NOMO-1 (cell line): ENCODE measurements at regions not wholly inside any gene's neighbourhood (a gene's known extent, or its start where the extent isn't known, plus 50 kb on each side); places are given as distances from the start of the nearest gene placed in this dataset.

Source experiments
- DNase-seq, 2 experiments: peaks; one replicate each; lab custom pipeline; 2025; ENCODE audit not compliant: unreplicated experiment in 2 of 2; lab: John Stamatoyannopoulos, UW

DNA sequence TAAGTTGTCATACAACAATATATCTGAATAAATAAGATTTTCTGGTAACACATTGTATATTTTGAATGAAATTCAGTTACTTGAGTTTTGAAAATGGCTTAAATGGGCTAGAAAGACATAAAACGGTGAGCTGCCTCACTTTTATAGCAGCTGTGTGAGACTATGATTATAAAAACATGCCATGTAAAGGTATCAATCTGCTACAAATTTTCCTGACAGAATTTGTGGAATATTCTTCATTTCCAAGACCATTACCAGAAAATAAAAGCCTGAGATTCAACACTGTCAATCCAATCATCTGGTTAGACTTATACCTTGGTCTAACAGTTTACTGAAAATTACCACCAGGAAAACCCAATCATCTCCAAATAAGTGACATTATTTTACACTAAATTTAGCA, 181.1 kb downstream of the SPCS3 start:
- DNase-seq: no peak

DNA sequence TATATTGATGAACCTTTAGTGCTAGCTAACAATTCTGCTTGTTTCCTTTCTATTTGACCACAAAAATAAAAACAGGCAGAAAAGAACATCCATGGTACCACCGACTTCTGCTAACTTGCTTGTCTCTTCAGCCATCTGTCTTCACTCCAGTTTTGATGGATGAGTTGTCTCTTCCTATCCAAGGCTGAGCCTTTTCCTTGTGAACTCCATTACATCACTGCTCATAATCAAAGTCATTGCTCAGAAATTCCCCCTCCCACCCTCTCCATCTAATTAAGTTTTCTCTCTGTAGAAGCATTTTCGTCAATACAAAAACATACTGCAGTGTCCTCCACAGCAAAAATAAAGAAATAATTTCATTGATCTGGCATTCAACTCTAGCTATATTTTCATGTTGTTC, 184.4 kb downstream of the SPCS3 start:
- no peak for DNase-seq

DNA sequence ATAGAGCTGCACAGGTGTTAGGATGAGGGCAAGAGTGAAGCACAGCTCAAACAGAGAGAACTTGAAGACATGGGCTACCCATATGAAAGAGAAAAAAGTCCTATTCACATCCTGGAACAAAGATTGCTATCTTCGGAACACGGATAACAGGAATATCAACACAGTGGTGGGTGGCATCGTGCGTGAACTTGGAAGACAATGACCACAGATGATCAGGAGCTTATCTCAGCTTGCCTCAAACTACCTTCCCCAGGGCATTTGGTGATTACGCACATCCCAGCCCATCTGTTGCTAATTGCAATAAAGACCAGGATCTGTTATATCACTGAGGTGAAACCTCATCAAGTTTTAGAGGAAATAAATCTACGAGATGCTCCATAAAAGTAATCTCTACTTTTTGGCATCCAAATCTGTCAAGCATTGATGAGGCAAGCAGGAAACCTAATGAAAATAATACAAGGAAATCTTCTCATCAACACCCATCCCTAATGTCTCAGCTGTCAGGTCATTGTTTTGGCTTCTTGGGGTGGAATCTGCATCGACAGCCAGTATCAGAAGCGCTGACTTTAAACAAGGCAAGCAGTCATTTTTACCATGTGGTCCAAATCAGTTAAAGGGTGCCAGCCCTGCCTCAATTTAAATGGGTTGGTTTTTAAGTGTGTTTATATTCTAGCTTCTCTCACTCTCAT, 188.2 kb downstream of the SPCS3 start:
- no peak for DNase-seq

DNA sequence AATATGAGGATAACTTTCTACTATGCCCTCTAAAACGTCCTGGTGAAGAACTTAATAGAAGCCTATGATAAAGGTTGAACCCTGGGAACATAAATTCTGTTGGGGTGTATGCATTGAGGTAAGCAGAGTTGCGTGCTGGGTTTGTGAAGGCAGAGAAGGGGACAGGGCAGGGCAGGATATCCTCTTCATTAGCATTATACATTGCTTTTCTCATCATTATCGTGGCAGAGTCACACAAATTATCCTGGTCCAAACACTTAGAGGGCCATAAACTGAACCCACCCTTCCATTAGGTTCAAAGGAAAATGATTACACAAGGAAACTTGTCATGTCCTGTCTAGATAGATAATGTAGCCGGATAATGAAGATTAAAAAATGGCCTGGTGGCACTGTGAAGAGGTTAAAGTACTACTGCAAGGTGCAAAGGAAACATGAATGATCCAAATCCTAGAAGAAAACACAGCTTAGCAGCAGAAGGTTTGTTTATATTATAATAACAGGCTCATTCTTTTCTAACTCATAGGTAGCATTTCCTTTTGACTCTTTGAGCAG, 189.1 kb downstream of the SPCS3 start:
- no peak for DNase-seq

DNA sequence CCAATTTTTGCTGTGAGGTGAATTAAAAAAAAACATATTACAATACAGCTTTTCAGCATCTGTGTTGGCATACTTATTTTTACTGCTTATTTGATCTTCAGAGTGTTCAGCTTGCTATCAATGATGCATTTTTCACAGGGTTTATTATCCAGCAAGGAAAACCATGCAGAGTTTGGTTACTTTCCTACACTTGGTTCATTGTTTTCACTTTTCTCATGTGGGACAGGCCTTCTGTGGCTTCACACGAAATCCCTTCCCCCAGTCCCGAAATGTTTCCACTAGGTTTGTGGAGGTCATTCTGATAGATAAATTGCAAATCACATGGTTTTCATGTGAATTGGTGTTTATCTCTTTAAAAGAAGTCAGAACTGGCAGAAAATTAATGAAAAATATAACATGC, 205.8 kb downstream of the SPCS3 start:
- no peak for DNase-seq

DNA sequence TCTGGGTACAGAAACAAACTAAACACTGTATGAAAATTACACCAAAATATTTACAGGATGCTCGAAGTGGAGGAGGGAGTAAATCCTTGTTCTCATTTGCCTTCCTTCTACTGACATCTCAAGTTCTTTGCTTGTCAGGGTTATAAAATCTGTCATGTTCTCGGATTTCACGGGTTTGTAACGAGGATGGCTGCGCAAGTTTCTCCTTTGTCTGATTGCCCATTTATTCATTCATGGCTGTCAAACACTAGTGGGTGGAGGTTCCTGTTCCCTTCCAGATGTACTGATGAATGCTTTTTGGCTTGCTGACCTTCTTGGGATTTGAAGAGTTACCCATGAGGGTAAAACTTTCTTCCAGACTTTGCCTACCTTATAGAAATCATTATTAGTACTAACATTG, 206.9 kb downstream of the SPCS3 start:
- no peak for DNase-seq

DNA sequence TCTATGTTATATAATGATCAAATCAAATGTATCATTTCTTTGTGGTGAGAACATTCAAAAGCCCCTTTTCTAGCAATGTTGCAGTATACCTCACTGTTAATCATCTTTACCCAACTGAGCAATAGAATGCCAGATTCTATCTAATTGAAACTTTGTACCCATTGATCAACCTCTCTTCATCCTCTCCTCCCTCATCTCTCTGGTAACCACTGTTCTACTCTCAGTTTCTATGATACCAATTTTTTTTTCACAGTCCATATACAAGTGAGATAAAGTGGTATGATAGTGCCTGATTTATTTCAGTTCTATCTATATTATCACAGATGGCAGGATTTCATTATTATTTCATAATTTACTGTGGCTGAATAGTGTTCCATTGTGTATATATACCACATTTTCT, 209.8 kb downstream of the SPCS3 start:
- DNase-seq: no peak

DNA sequence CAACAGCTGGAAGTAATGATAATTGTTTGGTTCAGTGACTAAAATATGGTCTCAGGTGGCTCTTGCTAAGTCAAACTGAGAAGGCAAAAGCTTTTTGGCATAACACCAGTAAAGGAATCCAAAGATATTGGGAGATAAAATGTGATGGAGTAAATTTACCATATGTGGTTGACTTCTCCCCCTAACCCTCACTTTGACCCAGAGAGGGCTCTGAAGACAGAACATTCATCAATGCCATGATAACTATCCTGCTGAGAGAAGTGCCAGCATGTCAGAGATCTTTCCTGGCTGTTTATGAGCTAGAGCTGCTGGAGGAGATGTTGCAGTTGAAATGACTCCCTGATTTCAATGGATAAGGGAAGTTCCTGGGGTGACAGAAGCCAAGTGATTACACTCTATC, 213.4 kb downstream of the SPCS3 start:
- no peak for DNase-seq

DNA sequence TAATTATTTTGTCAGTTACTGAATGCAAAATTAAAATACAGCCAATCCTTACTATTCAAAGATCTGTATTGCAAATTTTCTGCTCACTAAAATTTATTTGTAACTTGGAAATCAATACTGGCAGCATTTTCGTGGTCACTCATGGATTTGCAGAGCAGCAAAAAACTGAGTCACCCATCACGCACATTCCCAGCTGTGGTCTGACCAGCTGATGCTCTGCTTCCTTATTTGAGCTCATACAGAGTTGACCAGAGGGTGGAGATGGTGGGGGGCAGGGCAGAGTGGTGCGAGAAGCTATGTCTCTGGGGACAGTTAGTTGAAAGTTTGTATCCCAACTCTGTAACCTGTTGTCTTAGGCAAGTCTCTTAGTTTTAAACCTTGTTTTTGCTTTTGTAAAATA, 214.8 kb downstream of the SPCS3 start:
- peak; percentile 23 to 49 for DNase-seq

DNA sequence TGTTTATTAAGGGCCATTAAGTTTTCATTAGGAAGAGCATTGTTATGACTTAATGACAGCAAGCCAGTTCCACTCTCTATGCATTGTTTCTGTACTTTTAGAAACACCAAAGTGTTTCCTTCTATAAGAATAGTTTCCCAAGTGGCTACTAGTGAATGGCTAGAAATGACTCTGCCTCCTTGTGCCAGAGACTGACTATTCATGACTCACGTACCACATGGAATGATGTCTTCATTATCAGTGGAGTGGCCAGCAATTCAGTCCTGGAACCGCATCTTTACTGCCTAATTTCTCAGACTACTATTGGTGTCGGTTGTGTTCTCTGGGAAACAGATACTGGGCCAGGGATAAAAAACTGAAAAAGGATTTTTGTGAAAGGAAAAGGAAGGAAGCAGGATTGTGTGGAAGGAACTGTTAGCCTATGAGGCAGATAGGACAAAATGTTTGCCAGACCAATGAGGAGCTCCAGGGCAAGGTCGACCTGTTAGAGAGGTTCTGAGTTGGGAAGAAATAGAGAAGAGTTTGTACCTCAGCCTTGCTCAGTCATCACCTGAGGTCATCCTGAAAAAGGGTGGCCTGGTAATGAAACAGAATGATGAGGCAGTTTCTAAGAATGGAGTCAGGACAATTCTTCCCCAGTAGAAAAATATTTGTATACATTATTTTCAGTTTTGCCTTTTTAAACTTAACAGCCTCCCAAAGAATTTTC, 218.6 kb downstream of the SPCS3 start:
- DNase-seq: no peak

DNA sequence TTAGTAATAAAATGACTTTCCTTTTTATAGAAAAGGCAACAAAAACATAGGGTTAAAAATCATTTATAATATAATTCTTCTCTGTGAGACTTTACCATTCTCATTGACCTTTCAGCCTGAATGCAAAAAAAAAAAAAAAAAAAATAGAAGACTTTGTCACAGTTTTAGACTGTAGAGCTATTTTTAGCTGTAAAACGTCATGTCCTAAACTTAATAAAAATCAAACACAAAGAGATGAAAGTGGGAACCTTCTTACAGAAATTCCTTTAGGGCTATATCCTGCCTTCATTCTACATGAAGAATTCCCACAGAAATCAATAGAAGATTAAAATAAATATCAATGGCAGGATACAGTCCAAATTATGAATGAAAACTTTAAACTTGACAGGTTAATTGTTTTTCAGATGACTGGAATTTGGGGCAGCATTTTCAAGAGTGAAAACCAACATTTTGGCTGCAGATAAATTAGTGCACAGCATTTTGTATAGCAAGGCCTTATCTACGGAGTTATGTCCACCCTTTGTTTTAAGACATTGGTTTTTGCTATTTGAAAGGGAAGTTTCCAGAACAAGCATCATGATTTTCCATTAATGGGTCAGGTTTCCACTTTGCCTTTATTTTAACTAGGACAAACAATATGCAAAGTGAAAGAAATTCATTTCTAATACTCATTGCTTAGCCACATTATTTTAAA, 219.5 kb downstream of the SPCS3 start:
- no peak for DNase-seq

DNA sequence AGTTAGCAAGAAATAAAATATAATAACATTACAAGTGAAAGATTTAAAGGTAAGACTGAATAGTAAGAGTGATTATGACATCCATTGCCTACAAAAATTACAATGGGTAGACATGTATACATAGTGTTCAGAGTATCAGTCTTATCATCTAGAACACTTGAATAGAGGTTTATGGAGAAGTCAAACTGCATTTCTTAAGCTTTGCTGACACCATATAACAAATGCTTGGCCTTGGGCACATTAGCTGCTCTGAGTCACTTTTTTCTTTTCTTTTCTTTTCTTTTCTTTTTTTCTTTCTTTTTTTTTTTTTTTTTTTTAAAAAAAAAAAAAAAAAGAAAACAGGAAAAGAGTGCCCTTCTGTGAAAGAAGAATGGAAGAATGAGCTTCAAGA, 220.0 kb downstream of the SPCS3 start:
- no peak for DNase-seq

DNA sequence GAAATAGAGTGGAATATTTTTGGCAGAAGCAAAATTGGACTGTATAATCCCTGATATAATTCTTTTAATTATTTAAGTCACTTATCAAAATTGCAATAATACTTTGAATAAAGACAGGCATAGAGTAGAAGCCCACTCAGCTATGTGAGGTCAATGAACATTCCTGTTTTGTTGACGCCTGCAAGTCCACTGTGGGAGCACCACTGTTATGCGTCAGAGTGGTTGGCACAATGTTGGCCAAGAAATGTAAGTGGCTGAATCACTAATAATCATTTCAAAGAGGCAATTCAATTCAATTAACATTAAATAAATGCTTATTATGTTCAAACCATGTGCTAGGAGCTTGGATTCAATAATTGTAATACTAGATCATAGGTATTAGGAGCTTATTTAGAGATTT, 221.0 kb downstream of the SPCS3 start:
- DNase-seq: no peak

DNA sequence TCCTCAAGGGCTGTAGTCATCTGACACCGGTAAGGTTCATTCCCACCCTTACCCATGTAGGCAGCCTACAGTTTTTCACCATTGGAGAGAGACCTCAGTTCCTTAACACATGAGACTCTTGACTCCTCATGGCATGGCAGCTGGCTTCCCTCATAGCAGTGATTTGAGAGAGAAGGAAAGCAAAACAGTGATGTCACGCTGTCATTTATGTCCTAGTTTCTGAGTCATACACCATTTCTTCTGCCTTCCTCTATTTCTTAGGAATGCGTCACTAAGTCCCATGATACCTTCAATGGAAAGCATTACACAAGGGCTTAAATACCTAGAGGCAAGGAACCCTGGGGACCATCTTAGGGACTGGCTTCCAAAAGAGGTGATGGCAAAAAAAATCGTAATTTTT, 226.1 kb downstream of the SPCS3 start:
- DNase-seq: no peak

DNA sequence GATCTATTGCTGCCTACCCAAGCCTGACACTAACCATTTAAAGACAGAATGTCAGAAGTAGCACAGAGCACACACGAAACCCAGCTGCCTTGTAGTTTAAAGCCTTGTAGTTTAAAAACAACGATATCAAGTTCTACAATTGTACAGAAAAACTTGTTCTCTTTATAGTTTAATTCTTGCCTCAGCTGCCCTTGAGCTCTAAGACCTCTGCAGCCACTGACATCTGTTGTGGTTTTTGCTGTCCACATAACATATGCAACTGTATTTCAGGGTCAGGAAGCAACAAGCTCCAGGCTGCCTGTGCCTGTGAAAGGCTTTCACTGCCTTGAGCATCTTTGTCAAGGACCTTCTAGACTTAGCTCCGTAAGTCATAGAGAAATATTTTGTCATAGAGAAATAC, 227.2 kb downstream of the SPCS3 start:
- peak in 1 of 2 experiments; percentile 15 for DNase-seq

DNA sequence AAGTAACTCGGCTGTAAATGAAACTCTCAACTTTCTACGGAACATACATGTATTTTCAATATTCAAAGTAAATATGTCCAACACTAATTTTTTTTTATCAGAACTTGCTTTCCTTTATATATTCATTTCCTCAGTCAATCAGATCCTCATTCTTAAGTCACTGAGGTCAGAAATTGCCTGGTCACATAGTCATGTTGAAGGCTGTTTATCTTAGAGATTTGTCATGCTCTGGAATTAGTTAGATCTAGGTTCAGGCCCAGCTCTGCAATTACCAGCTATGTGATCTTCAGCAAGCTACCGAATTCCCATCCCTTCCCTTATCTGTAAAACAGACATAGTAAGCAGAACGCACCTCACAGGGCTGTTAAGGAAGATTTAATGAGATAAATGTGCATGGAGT, 228.8 kb downstream of the SPCS3 start:
- DNase-seq: no peak

DNA sequence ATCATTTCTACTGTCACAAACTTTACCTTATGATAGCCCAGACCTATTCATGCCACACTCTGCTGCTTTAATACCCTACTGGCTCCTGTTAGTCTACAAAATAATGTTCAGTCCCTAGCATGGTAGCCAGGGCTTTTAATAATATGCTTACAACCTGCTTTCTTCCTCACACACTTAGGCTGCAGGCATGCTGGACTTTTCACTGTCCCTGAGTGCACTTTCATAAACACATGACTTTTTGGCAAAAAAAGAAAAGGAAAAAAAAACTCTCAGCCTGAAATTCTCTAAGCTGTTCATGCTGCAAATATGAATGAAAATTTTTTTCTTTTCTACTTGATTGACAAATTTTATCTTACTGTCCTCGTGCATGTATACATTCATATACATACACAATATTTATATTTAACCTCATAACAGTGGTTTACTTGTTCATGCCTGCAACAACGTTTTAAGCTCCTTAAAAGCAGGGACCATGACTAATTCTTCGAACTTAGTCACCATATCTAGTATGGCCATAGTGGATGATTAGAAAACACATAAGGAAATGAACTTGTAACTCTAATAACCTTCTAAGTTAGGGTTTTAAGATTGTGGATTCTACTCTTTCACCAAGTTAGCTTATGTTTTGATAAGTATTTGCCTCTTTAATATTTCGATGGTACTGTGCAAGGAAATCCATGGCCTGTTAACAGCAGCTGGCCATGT, 229.5 kb downstream of the SPCS3 start:
- DNase-seq: no peak

DNA sequence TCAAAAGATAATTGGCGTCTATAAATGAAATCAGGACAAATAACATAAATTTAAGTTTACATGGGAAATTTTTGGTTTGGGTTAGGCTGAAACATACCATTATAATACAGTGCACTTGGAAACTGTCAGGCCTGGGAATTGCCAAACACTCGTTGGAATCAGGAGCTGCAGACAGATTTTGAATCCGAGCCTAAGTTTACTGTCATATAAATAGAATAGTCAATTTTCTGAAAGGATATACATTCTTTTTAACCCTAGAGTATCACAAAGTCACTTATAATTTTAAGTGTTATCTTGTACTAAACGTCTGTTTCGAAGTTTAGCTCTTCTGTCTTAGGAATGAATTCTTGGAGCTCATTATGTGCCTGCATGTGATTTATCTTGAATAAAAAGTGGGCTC, 234.1 kb downstream of the VEGFC start:
- DNase-seq: no peak

DNA sequence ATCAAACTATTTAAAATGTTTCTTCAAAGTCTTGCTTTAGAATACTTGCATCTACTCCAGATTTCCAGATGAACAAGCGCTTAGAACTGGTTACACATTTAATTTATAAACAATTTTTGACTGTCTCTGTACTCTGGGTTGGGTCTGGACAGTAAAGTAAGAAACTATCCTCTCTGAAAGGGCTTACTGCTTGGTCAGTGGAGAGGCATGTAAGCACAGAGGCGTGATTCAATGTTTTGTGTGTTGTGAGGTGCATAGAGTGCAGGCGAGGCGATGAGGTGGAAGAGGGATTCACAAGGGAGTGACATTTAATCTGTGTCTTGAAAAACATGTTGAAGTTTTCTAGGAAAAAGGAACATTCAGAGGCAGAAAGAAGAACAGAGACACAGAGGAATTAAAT, 231.4 kb downstream of the VEGFC start:
- DNase-seq: no peak

DNA sequence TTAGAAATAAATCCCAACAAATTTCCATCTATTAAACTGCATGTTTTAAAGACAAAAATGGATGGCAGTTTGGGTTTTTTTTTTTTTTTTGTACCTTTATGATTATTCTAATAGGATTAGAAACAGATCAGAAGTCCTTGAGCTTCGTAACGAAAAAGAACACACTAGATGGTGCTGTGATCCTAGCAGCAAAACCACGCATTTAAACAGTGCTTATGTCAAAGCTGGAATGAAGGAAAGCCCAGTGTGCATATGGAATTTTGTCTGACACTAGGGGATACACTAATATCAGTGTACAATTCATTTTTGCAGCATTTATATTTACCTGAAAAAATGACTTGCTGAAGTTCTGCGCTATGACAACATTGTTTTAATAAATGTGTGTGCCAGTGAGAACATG, 229.1 kb downstream of the VEGFC start:
- no peak for DNase-seq

DNA sequence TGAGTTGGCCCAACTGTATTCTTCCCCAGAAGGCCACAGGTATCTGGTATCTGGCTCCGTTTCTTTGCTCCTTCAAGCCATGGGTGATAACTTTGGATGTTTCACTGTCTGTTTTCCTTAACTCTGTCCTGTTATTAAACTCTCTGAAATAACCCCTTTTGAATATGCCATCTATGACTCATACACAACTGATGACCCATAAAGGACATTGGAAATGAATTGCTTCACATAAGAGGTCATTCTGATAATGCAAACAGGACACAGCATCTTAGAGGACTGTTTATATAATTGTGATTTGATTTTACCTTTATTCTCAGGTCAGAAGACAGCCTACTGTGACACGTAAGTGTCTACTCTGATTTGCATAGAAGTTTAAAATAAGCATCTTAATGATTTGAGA, 227.7 kb downstream of the VEGFC start:
- DNase-seq: no peak
